Prostate gland (tissue), 2 donors: ENCODE measurements at regions not wholly inside any gene's neighbourhood (a gene's known extent, or its start where the extent isn't known, plus 50 kb on each side); places are given as distances from the start of the nearest gene placed in this dataset.

Experiments used
- POLR2A ChIP-seq: fragments of 450-650 bp; IDR thresholded peaks from one replicate; pipeline ENCODE4 v1.6.1; 2016; ENCODE audit warnings: antibody characterized with exemption, mild to moderate bottlenecking
- TF ChIP-seq, protein P1 (sequence below), 4 experiments: fragments of 200-600 bp in 2 of 4; fragments of 450-650 bp in 2 of 4; sonication (generic) in 2 of 4; IDR thresholded peaks; 1 replicate in 3 of 4; 2 replicates in 1 of 4; pipeline ENCODE4 v1.5.1; 2016 to 2019; ENCODE audit warnings: antibody characterized with exemption in 4 of 4, mild to moderate bottlenecking in 2 of 4, moderate library complexity in 2 of 4

DNA sequence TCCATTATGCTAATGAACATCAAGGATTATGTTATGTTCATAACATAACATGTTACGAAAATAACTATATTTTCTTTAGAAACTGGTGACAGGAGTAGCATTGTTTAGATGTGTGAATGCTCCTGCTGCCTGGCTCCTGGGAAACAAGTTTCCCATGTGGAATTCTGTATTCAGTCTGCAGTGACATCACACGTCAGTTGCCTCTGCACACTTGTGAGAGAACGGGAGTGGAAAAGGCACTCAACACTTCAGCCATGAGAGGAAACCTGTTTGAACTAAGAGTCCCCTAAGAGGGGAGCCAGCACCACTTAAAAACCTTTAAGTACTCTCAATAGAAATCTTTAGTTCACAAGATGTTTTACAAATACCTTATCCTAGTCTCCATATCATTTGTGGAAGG is 140.3 kb upstream of the FAM20C start:
- no peak for TF ChIP-seq POLR2A
- TF ChIP-seq, protein P1, sequence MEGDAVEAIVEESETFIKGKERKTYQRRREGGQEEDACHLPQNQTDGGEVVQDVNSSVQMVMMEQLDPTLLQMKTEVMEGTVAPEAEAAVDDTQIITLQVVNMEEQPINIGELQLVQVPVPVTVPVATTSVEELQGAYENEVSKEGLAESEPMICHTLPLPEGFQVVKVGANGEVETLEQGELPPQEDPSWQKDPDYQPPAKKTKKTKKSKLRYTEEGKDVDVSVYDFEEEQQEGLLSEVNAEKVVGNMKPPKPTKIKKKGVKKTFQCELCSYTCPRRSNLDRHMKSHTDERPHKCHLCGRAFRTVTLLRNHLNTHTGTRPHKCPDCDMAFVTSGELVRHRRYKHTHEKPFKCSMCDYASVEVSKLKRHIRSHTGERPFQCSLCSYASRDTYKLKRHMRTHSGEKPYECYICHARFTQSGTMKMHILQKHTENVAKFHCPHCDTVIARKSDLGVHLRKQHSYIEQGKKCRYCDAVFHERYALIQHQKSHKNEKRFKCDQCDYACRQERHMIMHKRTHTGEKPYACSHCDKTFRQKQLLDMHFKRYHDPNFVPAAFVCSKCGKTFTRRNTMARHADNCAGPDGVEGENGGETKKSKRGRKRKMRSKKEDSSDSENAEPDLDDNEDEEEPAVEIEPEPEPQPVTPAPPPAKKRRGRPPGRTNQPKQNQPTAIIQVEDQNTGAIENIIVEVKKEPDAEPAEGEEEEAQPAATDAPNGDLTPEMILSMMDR (IDR thresholded peaks at IDR 0.05): no peak
